ENCODE measurements at regions not wholly inside any gene's neighbourhood (a gene's known extent, or its start where the extent isn't known, plus 50 kb on each side); places are given as distances from the start of the nearest gene placed in this dataset.

- Histone ChIP-seq H3K4me3 (ENCODE audit: low read length) (no peak overlapping the region), H3K36me3 (ENCODE audit: control insufficient read depth, low read depth, low read length) (no peaks in the 10 kb centered on the region), H3K27ac (ENCODE audit: low read length) (no peak overlapping the region), H3K4me1 (ENCODE audit: control insufficient read depth, low read depth, low read length) (no peaks in the 10 kb centered on the region), H3K9me3 (ENCODE audit: control insufficient read depth, low read depth, low read length) (no peaks in the 10 kb centered on the region), H3K9ac (ENCODE audit: low read length) (no peak overlapping the region), H3K27me3 (ENCODE audit: control insufficient read depth, insufficient read depth, low read length) (no peaks in the 10 kb centered on the region)
Measured at GRCh38 chr16:63018581-63019223, 982.5 kb upstream of the CDH8 start.

DNA sequence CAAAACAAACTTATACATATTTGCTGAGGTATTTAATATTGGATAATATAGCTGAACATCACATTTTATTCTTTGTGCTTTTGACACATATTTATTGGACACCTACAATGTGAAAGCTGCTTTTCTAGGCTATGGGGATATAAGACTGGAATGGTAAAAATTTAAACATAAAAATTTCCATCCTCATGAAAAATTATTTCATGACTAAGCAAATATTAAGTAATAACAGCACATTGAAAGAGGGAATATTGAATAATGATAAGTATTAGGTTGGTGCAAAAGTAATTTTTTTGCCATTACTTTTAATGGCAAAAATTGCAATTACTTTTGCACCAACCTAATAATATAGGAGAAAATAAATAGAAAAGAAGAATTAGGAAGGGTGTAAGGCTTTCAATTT, 972.5 kb upstream of the CDH8 start:
- no peak overlapping the region for H3K4me3 ChIP-seq (ENCODE audit: low read length)
- H3K9me3 ChIP-seq (ENCODE audit: control insufficient read depth, low read depth, low read length): no peaks in the 10 kb centered on the region
- H3K36me3 ChIP-seq (ENCODE audit: control insufficient read depth, low read depth, low read length): no peaks in the 10 kb centered on the region
- H3K27ac ChIP-seq (ENCODE audit: low read length): no peak overlapping the region
- H3K4me1 ChIP-seq (ENCODE audit: control insufficient read depth, low read depth, low read length): no peaks in the 10 kb centered on the region
- no peak overlapping the region for H3K9ac ChIP-seq (ENCODE audit: low read length)
- H3K27me3 ChIP-seq (ENCODE audit: control insufficient read depth, insufficient read depth, low read length): no peaks in the 10 kb centered on the region

GRCh38 chr16:63005356-63005755, 969.1 kb upstream of the CDH8 start:
- no peak overlapping the region for H3K4me3 ChIP-seq (ENCODE audit: low read length)
- no peaks in the 10 kb centered on the region for H3K27me3 ChIP-seq (ENCODE audit: control insufficient read depth, insufficient read depth, low read length)
- H3K27ac ChIP-seq (ENCODE audit: low read length): no peak overlapping the region
- H3K4me1 ChIP-seq (ENCODE audit: control insufficient read depth, low read depth, low read length): no peaks in the 10 kb centered on the region
- no peaks in the 10 kb centered on the region for H3K36me3 ChIP-seq (ENCODE audit: control insufficient read depth, low read depth, low read length)
- H3K9ac ChIP-seq (ENCODE audit: low read length): no peak overlapping the region
- peaks cover 5% of the 10 kb centered on the region for H3K9me3 ChIP-seq (ENCODE audit: control insufficient read depth, low read depth, low read length)

DNA sequence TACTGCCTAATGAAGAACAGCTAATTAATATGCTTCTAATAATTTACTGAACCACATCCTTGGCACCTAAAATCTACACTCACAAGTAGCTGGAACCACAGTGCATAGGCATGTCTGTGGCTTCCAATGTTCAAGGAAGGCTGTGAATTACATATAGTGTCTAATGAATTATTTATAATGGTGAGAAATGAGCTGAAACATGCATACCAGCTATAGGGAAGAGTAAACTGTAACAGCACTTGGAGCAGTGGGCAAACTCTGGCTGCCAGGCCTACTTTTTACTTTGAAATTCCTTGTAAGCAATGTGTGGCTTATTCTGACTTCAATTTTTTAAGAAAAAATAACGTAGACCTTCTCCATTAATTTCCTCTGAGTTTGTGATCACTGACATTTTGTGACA, 953.2 kb upstream of the CDH8 start:
- no peak overlapping the region for H3K4me3 ChIP-seq (ENCODE audit: low read length)
- H3K9ac ChIP-seq (ENCODE audit: low read length): no peak overlapping the region
- H3K9me3 ChIP-seq (ENCODE audit: control insufficient read depth, low read depth, low read length): no peaks in the 10 kb centered on the region
- H3K36me3 ChIP-seq (ENCODE audit: control insufficient read depth, low read depth, low read length): no peaks in the 10 kb centered on the region
- H3K27me3 ChIP-seq (ENCODE audit: control insufficient read depth, insufficient read depth, low read length): no peaks in the 10 kb centered on the region
- no peak overlapping the region for H3K27ac ChIP-seq (ENCODE audit: low read length)
- H3K4me1 ChIP-seq (ENCODE audit: control insufficient read depth, low read depth, low read length): no peaks in the 10 kb centered on the region

DNA sequence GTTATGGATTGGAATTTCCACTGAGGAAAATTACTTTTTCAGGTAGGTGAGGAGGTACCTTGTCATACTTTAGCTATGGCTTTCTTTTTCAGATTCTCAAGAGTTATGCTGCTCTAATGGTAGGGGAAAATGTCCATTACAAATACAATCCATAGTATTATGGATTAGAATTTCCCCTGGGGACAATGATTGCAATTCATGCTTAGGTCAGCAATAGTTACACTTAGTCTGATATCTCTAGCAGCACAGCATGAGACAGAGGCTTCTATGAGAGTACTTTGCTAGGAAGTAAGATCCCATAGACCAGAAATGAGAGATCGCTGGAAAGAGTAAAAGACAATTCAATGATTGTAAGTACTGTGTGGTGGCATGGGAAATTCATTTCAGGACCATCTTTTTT, 949.5 kb upstream of the CDH8 start:
- H3K4me1 ChIP-seq (ENCODE audit: control insufficient read depth, low read depth, low read length): no peaks in the 10 kb centered on the region
- no peaks in the 10 kb centered on the region for H3K9me3 ChIP-seq (ENCODE audit: control insufficient read depth, low read depth, low read length)
- H3K27me3 ChIP-seq (ENCODE audit: control insufficient read depth, insufficient read depth, low read length): no peaks in the 10 kb centered on the region
- no peak overlapping the region for H3K4me3 ChIP-seq (ENCODE audit: low read length)
- no peak overlapping the region for H3K9ac ChIP-seq (ENCODE audit: low read length)
- no peak overlapping the region for H3K27ac ChIP-seq (ENCODE audit: low read length)
- no peaks in the 10 kb centered on the region for H3K36me3 ChIP-seq (ENCODE audit: control insufficient read depth, low read depth, low read length)

DNA sequence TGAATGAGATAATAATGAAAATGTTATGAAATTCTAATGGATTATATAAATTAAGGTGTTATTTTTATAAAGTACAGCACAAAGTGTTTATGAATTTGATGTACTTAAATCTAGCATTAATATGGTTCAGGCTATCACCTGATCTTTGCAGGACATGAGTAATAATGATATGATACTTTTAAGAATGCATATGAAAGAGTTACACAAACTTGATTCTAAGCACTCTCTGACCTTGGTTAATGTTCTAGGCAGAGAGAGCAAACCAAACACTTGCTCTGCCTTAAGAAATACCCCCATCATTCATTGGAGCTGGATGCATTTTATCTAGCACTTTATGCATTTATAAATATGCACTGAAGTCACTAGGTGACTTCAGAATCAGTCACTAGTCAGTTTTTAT, 942.2 kb upstream of the CDH8 start:
- Histone ChIP-seq H3K36me3 (ENCODE audit: control insufficient read depth, low read depth, low read length) (no peaks in the 10 kb centered on the region), H3K27ac (ENCODE audit: low read length) (no peak overlapping the region), H3K4me3 (ENCODE audit: low read length) (no peak overlapping the region), H3K9ac (ENCODE audit: low read length) (no peak overlapping the region), H3K27me3 (ENCODE audit: control insufficient read depth, insufficient read depth, low read length) (no peaks in the 10 kb centered on the region), H3K9me3 (ENCODE audit: control insufficient read depth, low read depth, low read length) (no peaks in the 10 kb centered on the region), H3K4me1 (ENCODE audit: control insufficient read depth, low read depth, low read length) (no peaks in the 10 kb centered on the region)

GRCh38 chr16:62977876-62978275, 941.6 kb upstream of the CDH8 start:
- H3K9me3 ChIP-seq (ENCODE audit: control insufficient read depth, low read depth, low read length): no peaks in the 10 kb centered on the region
- no peaks in the 10 kb centered on the region for H3K4me1 ChIP-seq (ENCODE audit: control insufficient read depth, low read depth, low read length)
- no peak overlapping the region for H3K4me3 ChIP-seq (ENCODE audit: low read length)
- no peak overlapping the region for H3K9ac ChIP-seq (ENCODE audit: low read length)
- no peak overlapping the region for H3K27ac ChIP-seq (ENCODE audit: low read length)
- H3K36me3 ChIP-seq (ENCODE audit: control insufficient read depth, low read depth, low read length): no peaks in the 10 kb centered on the region
- no peaks in the 10 kb centered on the region for H3K27me3 ChIP-seq (ENCODE audit: control insufficient read depth, insufficient read depth, low read length)

DNA sequence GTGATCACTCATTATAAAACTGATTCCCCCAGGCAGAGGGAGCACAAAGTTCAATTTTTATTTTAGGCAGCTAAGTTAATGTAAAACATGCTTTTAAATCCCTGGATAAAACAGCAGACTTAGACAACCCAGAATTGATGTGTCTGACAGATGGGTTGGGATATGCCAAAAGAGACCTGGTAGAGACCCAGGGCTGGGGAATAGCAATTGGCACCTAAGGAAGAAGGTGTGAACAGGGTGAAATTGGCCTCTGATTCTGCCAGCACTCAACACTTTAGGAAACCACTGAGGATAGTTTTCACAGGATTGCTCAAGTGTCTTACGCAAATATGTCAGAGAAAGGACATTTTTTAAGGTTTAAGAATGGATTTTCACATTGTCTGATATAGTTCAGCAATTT, 938.2 kb upstream of the CDH8 start:
- Histone ChIP-seq H3K4me3 (ENCODE audit: low read length) (no peak overlapping the region), H3K4me1 (ENCODE audit: control insufficient read depth, low read depth, low read length) (no peaks in the 10 kb centered on the region), H3K9ac (ENCODE audit: low read length) (no peak overlapping the region), H3K36me3 (ENCODE audit: control insufficient read depth, low read depth, low read length) (no peaks in the 10 kb centered on the region), H3K9me3 (ENCODE audit: control insufficient read depth, low read depth, low read length) (no peaks in the 10 kb centered on the region), H3K27ac (ENCODE audit: low read length) (no peak overlapping the region), H3K27me3 (ENCODE audit: control insufficient read depth, insufficient read depth, low read length) (no peaks in the 10 kb centered on the region)

DNA sequence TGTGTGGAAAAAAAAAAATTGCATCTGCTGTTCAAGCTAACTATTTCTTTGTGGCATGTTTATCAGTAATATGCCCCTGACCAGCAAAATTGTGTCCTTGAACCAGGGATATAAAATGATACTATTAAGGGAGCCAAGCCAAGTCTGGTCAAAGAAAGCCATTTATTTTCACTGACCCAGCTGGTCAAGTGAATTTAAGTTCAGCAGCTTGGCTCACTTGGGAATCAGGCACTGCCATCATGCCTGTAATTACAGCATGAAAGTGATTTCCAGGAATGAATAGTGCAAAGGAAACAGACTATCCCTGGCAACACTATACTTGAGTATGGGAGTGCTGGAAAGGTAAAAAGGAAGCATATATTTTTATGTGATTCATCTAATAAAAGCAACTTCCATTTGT, 934.6 kb upstream of the CDH8 start:
- Histone ChIP-seq H3K4me1 (ENCODE audit: control insufficient read depth, low read depth, low read length) (no peaks in the 10 kb centered on the region), H3K9me3 (ENCODE audit: control insufficient read depth, low read depth, low read length) (no peaks in the 10 kb centered on the region), H3K4me3 (ENCODE audit: low read length) (no peak overlapping the region), H3K9ac (ENCODE audit: low read length) (no peak overlapping the region), H3K36me3 (ENCODE audit: control insufficient read depth, low read depth, low read length) (no peaks in the 10 kb centered on the region), H3K27ac (ENCODE audit: low read length) (no peak overlapping the region), H3K27me3 (ENCODE audit: control insufficient read depth, insufficient read depth, low read length) (no peaks in the 10 kb centered on the region)

- no peaks in the 10 kb centered on the region for H3K9me3 ChIP-seq (ENCODE audit: control insufficient read depth, low read depth, low read length)
- H3K27ac ChIP-seq (ENCODE audit: low read length): no peak overlapping the region
- H3K9ac ChIP-seq (ENCODE audit: low read length): no peak overlapping the region
- H3K27me3 ChIP-seq (ENCODE audit: control insufficient read depth, insufficient read depth, low read length): no peaks in the 10 kb centered on the region
- no peaks in the 10 kb centered on the region for H3K36me3 ChIP-seq (ENCODE audit: control insufficient read depth, low read depth, low read length)
- H3K4me1 ChIP-seq (ENCODE audit: control insufficient read depth, low read depth, low read length): no peaks in the 10 kb centered on the region
- no peak overlapping the region for H3K4me3 ChIP-seq (ENCODE audit: low read length)
Measured at GRCh38 chr16:62969711-62970318, 933.6 kb upstream of the CDH8 start.

- H3K27ac ChIP-seq (ENCODE audit: low read length): no peak overlapping the region
- H3K27me3 ChIP-seq (ENCODE audit: control insufficient read depth, insufficient read depth, low read length): no peaks in the 10 kb centered on the region
- H3K4me1 ChIP-seq (ENCODE audit: control insufficient read depth, low read depth, low read length): no peaks in the 10 kb centered on the region
- no peak overlapping the region for H3K9ac ChIP-seq (ENCODE audit: low read length)
- H3K36me3 ChIP-seq (ENCODE audit: control insufficient read depth, low read depth, low read length): no peaks in the 10 kb centered on the region
- H3K9me3 ChIP-seq (ENCODE audit: control insufficient read depth, low read depth, low read length): no peaks in the 10 kb centered on the region
- no peak overlapping the region for H3K4me3 ChIP-seq (ENCODE audit: low read length)
Measured at GRCh38 chr16:62967611-62968010, 931.4 kb upstream of the CDH8 start.

DNA sequence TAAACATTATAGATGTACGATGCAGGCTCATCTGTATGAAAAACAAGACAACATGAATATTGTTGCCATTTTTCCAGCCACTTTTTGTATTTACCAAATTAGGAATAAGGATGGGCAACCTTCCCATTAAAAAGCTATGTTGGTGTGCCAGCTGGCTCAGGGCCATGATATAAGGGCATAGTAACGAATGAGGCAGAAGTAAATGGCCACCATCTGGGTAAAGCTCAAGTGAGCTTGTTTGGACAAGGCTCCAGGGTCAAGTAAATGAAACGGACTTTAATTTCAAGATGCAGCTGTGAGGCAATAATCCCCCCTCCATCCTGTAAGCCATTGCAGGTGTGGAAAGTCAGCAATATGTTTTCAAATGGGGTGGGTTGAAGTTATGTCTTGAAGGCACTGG, 930.9 kb upstream of the CDH8 start:
- H3K36me3 ChIP-seq (ENCODE audit: control insufficient read depth, low read depth, low read length): no peaks in the 10 kb centered on the region
- H3K27me3 ChIP-seq (ENCODE audit: control insufficient read depth, insufficient read depth, low read length): no peaks in the 10 kb centered on the region
- H3K4me3 ChIP-seq (ENCODE audit: low read length): no peak overlapping the region
- no peaks in the 10 kb centered on the region for H3K4me1 ChIP-seq (ENCODE audit: control insufficient read depth, low read depth, low read length)
- no peak overlapping the region for H3K9ac ChIP-seq (ENCODE audit: low read length)
- no peak overlapping the region for H3K27ac ChIP-seq (ENCODE audit: low read length)
- no peaks in the 10 kb centered on the region for H3K9me3 ChIP-seq (ENCODE audit: control insufficient read depth, low read depth, low read length)
